GM23248 (cell line): ENCODE measurements at regions not wholly inside any gene's neighbourhood (a gene's known extent, or its start where the extent isn't known, plus 50 kb on each side); places are given as distances from the start of the nearest gene placed in this dataset.

Experiments
- EZH2 ChIP-seq: fragments of 200-600 bp; sonication (generic); IDR thresholded peaks from 2 replicates; pipeline ENCODE4 v1.6.1; 2018; ENCODE audit warnings: antibody characterized with exemption, mild to moderate bottlenecking; ENCODE audit not compliant: insufficient read depth, poor library complexity, severe bottlenecking
- EZH2phosphoT487 ChIP-seq: fragments of 200-600 bp; sonication (generic); IDR thresholded peaks from 2 replicates; pipeline ENCODE4 v1.6.1; 2018; ENCODE audit warnings: antibody characterized with exemption, moderate library complexity, mild to moderate bottlenecking, low read depth; ENCODE audit not compliant: insufficient read depth

GRCh38 chr1:106698660-106699059 is 357.8 kb upstream of the PRMT6 start:
- TF ChIP-seq EZH2 (no peak), EZH2phosphoT487 (no peak)
